DND-41 (cell line): ENCODE measurements at regions not wholly inside any gene's neighbourhood (a gene's known extent, or its start where the extent isn't known, plus 50 kb on each side); places are given as distances from the start of the nearest gene placed in this dataset.

Source experiments
- ATAC-seq: fragments of 200-7000 bp; cut with Tn5 transposase; 3 replicates; pipeline ENCODE4 v1.9.1; 2021; ENCODE audit warnings: low read depth; ENCODE audit not compliant: insufficient read depth
- DNase-seq: peaks from one replicate; pipeline ENCODE4 v3.0.0-alpha.2; 2020
- H2AFZ ChIP-seq: 2 replicates; pipeline ENCODE4 v1.6.0; 2012; ENCODE audit warnings: low read depth, low read length
- H3K27ac ChIP-seq: 2 replicates; pipeline ENCODE4 v1.5.1; 2012; ENCODE audit warnings: low read length, inconsistent platforms
- H3K27me3 ChIP-seq: fragments of 200-600 bp; sonication (generic); 2 replicates; pipeline ENCODE4 v1.6.0; 2012; ENCODE audit warnings: low read length, mild to moderate bottlenecking, inconsistent platforms; ENCODE audit not compliant: insufficient read depth, poor library complexity
- H3K36me3 ChIP-seq: 2 replicates; pipeline ENCODE4 v1.5.1; 2012; ENCODE audit warnings: low read length, inconsistent platforms; ENCODE audit not compliant: insufficient read depth
- H3K4me1 ChIP-seq: 2 replicates; pipeline ENCODE4 v1.5.1; 2012; ENCODE audit warnings: mild to moderate bottlenecking, low read length; ENCODE audit not compliant: insufficient read depth
- H3K4me2 ChIP-seq: 2 replicates; pipeline ENCODE4 v1.6.0; 2012; ENCODE audit warnings: mild to moderate bottlenecking, moderate library complexity, low read length, inconsistent platforms; ENCODE audit not compliant: insufficient read depth
- H3K4me3 ChIP-seq, 2 experiments: fragments of 200-600 bp in 1 of 2; shearing (Covaris generic) in 1 of 2; 2 replicates each; pipeline ENCODE4 v1.5.1; 2012 to 2016; ENCODE audit warnings: inconsistent platforms in 2 of 2, low read length in 2 of 2, mild to moderate bottlenecking in 2 of 2, low read depth in 1 of 2, moderate library complexity in 1 of 2
- H3K79me2 ChIP-seq: 2 replicates; pipeline ENCODE4 v1.6.0; 2012; ENCODE audit warnings: low read length, inconsistent platforms; ENCODE audit not compliant: insufficient read depth
- H3K9ac ChIP-seq: 2 replicates; pipeline ENCODE4 v1.6.0; 2012; ENCODE audit warnings: low read depth, mild to moderate bottlenecking, inconsistent platforms, low read length, moderate library complexity
- H3K9me3 ChIP-seq: 2 replicates; pipeline ENCODE4 v1.5.1; 2012; ENCODE audit warnings: low read length, moderate library complexity, mild to moderate bottlenecking, inconsistent platforms; ENCODE audit not compliant: insufficient read depth, severe bottlenecking
- H4K20me1 ChIP-seq: 2 replicates; pipeline ENCODE4 v1.6.0; 2012; ENCODE audit warnings: low read length; ENCODE audit not compliant: insufficient read depth
- EZH2 ChIP-seq: IDR thresholded peaks from 3 replicates; pipeline ENCODE4 v1.6.1; 2012; ENCODE audit warnings: borderline replicate concordance, low read depth, mild to moderate bottlenecking, moderate library complexity, low read length, inconsistent platforms; ENCODE audit not compliant: severe bottlenecking
- TF ChIP-seq, protein P1 (sequence below): IDR thresholded peaks from 2 replicates; pipeline ENCODE4 v1.5.1; 2012; ENCODE audit warnings: borderline replicate concordance, low read length, moderate library complexity, mild to moderate bottlenecking; ENCODE audit not compliant: poor library complexity, severe bottlenecking; ENCODE audit errors: extremely low read depth

DNA sequence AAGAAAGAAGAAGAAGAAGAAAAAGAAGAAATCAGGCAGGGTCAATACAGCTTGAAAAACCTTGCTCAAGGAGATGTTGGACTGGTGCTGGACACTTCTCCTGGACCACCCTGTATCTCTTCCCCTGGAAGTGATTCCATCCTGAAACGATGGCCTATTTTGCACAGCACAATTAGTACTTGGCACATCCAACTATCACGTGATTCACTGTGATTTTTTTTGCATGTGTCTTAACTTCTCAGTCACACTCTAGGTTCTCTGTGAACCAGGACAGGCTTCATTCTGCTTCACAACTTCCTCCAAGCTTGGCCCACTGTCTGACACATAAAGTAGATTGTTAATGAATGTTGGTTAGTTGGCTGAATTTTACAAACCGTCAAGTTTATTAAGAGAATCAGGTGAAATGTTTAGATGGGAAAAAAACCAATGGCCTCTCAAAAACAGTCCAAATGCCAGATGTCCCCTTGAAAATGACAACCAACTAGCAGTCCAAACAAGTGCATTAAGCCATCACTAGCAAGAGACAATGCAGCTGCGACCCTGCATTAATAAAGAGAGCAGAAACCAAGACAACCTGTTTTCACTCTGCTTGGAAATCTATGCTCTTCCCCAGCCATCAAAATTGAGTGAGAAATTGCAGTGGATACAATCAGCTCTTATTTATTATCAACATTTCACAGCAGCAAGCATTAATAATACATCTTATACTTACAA, 300.0 kb upstream of the CHAC2 start:
- no peak for TF ChIP-seq EZH2
- TF ChIP-seq, protein P1, sequence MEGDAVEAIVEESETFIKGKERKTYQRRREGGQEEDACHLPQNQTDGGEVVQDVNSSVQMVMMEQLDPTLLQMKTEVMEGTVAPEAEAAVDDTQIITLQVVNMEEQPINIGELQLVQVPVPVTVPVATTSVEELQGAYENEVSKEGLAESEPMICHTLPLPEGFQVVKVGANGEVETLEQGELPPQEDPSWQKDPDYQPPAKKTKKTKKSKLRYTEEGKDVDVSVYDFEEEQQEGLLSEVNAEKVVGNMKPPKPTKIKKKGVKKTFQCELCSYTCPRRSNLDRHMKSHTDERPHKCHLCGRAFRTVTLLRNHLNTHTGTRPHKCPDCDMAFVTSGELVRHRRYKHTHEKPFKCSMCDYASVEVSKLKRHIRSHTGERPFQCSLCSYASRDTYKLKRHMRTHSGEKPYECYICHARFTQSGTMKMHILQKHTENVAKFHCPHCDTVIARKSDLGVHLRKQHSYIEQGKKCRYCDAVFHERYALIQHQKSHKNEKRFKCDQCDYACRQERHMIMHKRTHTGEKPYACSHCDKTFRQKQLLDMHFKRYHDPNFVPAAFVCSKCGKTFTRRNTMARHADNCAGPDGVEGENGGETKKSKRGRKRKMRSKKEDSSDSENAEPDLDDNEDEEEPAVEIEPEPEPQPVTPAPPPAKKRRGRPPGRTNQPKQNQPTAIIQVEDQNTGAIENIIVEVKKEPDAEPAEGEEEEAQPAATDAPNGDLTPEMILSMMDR: no peak
- DNase-seq: no peak
- Histone ChIP-seq H3K9me3 (no peaks in the 10 kb centered on the region), H4K20me1 (no peaks in the 10 kb centered on the region), H3K9ac (no peak overlapping the region), H3K79me2 (no peaks in the 10 kb centered on the region), H3K27ac (no peak overlapping the region), H3K4me1 (no peaks in the 10 kb centered on the region), H3K4me2 (no peak overlapping the region), H3K4me3 (no peak overlapping the region), H3K27me3 (peaks cover 9% of the 10 kb centered on the region), H2AFZ (no peak overlapping the region), H3K36me3 (no peaks in the 10 kb centered on the region)
- no peak for ATAC-seq

DNA sequence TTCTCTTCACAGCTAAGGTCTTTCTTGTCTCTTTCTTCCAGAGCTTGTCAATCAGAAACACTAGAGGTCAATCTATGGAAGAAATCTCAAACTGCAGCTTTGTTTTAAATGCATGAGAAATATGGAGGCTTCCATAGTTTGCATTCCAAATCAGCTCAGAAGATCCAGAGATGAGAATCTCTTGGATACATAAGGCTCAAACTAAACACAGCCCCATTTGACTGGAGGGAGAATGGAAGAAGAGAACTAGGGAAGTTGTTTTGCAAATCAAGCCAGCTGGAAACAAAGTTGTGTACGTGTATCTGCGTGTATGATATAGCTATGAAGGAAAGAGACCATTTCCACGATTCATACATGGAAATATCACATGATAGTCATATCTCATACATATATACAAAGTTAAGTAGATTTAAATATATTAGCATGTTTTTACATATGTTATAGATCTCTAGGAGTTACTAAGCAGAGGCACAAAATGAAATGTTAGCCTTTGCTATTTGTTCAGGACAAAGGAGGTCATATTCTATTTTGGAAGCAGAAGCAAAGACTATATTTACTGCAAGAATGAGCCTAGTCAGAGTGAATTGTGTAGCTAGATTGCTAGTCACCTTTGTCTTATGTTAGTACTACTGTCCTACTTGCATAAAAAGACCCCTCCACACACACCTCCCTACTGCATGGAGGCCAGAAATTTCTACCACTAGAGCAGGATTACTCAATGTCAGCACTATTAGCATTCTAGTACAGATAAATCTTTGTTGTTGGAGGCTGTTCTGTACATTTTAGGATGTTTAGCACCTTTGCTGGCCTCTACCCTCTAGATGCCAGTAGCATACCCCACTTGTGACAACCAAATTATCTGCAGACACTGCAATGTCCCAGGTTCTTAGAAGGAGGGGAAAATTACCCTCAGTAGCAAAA, 303.5 kb upstream of the CHAC2 start:
- ATAC-seq (no peak), DNase-seq (no peak)
- H4K20me1 ChIP-seq: no peaks in the 10 kb centered on the region
- H3K36me3 ChIP-seq: no peaks in the 10 kb centered on the region
- no peak overlapping the region for H2AFZ ChIP-seq
- TF ChIP-seq, protein P1: no peak
- no peak for TF ChIP-seq EZH2
- H3K4me3 ChIP-seq: no peak overlapping the region
- no peak overlapping the region for H3K9ac ChIP-seq
- H3K9me3 ChIP-seq: no peaks in the 10 kb centered on the region
- peaks cover 4% of the 10 kb centered on the region for H3K27me3 ChIP-seq
- H3K79me2 ChIP-seq: no peaks in the 10 kb centered on the region
- H3K4me2 ChIP-seq: no peak overlapping the region
- H3K4me1 ChIP-seq: no peaks in the 10 kb centered on the region
- H3K27ac ChIP-seq: no peak overlapping the region

DNA sequence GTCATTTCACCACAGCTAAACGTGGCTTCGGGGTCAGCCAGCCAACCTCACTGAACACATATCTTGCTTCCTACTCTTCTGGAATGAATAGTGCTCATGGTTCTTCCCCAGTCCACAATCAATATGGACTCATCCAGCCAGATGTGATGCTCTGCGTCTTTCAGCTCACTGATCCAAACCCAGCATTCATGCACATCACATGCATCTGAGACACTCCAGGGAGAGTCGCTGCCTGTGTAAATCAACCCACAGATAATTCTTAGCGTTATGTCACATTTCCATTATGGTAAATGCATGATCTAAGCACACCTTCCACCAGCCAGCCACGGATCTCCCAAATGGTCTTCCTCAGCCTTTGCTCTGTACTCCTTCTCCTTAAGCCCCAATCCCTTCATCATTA, 306.7 kb upstream of the CHAC2 start:
- no peaks in the 10 kb centered on the region for H3K79me2 ChIP-seq
- H3K9ac ChIP-seq: no peak overlapping the region
- peaks cover 4% of the 10 kb centered on the region for H3K27me3 ChIP-seq
- no peaks in the 10 kb centered on the region for H3K4me1 ChIP-seq
- H4K20me1 ChIP-seq: no peaks in the 10 kb centered on the region
- ATAC-seq: no peak
- no peaks in the 10 kb centered on the region for H3K9me3 ChIP-seq
- TF ChIP-seq EZH2: no peak
- TF ChIP-seq, protein P1: no peak
- H3K4me2 ChIP-seq: no peak overlapping the region
- H3K27ac ChIP-seq: no peak overlapping the region
- H2AFZ ChIP-seq: no peak overlapping the region
- no peak for DNase-seq
- no peak overlapping the region for H3K4me3 ChIP-seq
- H3K36me3 ChIP-seq: no peaks in the 10 kb centered on the region
